ENCODE measurements at regions not wholly inside any gene's neighbourhood (a gene's known extent, or its start where the extent isn't known, plus 50 kb on each side); places are given as distances from the start of the nearest gene placed in this dataset.

DNA sequence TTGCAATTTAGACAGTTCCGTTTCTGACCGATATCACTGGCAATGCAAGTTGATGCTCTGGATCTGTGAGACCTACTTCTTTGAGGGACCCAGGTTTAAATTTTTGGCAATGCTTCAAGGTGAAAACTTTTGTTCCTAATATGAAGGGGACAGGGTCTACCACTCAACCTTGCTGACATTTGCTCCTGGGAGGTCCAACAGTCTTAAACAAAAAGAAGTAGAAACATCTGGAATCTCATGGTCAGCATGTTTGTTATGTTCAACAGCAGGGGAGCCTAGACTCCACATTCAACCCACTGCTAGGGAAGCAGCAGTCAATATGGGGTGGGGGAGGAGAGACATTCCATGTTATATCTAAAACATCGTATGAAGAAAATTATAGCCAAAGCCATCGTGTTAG is 196.4 kb downstream of the SIM1 start:
- no peak for DNase-seq (ENCODE audit: low spot score)

DNA sequence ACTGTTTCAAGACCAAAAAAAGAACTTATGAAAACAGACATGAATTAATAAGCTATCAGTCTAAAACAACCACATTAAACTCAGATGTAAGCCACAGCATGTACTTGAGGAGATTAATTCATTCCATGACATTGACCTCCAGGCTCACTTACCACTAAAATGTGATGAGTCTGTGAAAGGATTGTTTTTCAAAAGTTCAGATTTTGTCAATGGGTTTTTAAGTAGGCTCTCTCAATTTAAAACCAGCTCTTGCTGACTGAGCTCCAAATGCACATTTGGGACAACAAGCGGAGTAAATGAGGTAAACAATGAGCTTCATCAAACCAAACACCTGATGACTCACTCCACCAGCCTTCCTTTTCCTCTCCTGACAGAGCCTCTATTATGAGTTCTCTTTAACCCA is 197.0 kb downstream of the SIM1 start:
- no peak for DNase-seq (ENCODE audit: low spot score)

DNA sequence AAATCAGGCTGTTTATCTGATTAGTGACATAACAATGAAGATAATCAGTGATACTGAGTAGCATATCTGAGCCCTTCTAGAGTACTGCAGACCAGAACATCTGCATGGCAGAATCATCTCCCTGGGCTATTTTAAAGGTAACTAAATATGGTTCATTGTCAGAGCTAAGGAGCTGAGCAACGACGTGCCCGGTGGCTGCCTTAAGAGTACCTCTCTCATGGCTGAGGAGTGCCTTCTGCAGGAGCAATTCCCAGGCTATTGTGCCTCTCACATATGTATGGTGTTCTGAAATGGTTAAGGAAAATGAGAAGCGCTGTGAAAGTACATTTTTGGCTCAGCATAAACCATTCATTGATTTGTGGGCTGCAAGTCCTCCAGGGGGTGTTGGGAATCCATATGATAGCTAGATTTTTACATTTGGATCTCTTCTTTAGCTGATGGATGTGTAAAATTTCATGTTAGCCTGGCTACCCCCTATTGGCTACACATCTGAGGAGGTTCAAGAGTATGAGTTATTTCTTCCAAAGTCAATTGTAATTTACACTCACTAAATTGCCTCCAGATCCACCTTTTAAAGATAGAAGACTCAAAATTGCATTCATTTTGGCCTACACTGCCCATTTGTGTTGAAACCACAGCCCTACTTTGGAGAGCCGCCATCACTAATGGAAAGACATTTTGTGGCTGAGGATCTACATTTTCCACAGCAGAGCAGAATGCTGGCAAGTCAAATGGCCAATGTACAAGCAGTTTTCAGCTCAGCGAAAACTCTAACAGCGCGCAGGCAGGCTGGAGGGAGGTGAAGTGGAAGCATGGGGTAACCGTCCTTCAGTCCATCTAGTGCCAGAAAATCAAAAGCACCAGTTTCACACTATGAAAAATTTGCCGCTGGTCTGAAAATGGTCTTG is 198.0 kb downstream of the SIM1 start:
- DNase-seq (ENCODE audit: low spot score) = no peak

DNA sequence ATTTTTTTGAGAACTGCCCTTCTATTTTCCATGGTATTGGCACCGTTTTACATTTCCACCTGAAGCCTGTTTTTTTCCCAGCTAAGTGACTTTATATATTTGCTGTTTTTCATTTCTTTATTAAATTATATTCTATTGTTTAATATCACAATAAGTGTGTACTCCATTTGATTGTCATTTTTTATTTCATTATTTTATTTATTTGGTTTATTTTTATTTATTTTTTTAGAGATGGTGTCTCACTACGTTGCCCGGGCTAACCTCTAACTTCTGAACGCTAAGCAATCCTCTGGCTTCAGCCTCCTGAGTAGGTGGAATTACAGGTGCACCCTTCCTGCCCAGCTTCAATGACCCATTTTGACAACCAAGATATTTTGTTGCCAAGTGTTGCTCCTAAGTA is 202.6 kb downstream of the SIM1 start:
- DNase-seq (ENCODE audit: low spot score) = no peak

DNA sequence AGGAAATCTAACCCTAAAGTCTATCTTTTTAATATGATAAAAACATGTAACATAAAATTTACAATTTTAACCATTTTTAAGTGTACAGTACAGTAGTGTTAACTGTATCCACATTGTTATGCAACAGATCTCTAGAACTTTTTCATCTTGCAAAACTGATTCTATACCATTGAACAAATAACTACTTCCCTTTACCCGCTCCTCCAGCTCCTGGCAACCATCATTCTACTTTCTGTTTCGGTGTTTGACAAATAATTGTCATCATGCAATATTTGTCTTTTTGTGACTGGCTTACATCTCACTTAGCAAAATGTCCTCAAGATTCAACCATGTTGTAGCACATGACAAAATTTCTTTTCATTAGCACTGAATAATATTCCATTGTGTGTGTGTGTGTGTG is 203.2 kb downstream of the SIM1 start:
- DNase-seq (ENCODE audit: low spot score) = no peak

DNA sequence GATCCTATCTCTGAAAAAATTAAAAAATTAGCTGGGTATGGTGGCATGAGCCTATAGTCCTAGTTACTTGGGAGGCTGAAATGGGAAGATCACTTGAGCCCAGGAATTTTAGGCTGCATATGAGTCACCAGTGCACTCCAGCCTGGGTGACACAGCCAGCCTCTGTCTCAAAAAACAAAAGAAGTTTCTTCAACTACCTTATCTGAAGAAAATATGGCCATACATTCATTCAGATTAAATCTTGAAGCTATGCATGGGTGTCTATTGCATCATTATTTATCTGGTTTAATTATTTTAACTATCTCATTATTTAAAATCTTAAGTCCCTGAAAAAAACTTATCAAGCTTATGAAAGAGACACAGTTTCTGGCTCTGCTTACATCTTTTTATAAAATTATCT is 204.1 kb downstream of the SIM1 start:
- no peak for DNase-seq (ENCODE audit: low spot score)

DNA sequence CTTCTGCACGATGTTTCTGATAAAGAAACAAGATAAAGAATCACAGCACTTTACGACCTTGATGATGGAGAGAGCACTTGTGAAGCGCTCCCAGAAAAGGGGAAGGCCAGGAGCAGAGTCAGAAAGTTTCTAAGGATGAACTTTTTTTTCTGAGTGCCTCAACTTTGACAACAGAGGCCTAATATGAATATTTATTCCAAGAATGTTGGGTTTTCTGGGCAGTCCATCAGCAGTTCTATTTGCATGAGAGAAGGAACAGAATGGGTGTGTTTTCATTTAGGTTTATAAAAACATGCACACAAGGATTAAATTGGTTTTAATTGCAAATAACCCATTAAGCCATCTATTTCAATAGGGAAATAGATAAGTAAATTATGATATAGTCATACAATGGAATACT is 204.9 kb downstream of the SIM1 start:
- no peak for DNase-seq (ENCODE audit: low spot score)

DNA sequence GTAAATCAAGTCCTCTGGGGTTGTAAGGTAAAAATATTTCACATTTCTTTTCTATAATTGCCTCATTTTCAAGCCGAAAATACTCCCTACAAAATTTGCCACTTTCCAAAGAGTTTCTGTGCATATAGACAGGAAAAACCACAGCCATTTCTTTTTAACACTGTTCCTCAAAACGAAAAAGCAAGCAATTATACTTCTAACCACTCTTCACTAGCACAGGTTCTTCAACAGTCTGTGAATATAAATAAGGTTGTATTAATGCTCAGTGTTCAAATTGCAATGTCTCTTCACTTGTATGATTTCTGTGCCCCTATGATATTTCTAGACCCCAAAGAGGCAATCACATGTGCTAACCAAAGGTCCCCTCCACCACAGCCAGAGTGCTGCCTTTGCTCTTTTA is 206.0 kb downstream of the SIM1 start:
- no peak for DNase-seq (ENCODE audit: low spot score)

DNA sequence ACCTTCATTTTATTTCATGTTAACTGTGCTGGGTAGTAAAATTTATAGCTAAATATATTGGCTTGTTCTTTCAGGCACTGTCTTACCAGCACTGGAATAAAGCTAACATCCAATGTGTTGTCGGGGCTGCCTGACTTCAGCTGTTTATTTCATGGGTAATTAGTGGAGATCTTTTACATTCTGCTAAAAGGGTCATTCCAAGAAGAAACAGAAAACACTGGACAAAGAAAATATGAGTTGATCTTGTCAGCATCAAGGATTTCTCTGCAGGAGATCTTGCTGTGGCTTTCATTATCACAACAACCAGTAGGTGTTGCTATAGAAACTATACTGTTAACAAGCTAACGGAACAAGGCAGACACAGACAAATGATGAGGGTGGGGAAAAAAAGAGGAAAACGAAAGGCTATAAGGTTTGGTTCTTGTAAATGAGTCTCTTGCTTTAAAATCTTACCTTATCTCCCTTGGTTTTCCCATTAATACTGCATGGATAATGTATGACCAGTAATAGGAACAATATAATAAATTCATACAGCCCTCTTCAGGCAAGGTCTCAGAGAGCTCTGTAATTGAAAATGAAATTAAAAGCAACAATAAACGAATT is 206.8 kb downstream of the SIM1 start:
- peak; percentile 41 for DNase-seq (ENCODE audit: low spot score)

DNA sequence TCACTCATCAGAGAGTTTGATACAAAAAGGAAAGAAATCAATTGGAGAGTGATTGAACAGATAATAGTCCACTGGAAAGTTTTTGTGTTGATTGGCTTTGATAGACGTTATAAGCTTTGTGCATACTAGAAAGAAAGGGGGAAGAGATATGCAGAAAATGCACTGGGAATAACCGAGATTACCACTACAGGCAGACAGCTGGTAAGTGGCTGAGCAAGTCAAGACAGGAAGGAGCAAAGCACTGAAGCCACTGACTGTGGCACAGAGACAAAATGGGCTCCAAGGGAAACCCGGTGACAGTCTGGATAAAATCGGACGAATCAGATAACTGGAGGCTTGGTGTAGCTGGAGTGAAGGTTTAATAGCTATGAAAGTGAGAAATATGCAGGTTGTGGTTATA is 209.0 kb downstream of the SIM1 start:
- no peak for DNase-seq (ENCODE audit: low spot score)

DNA sequence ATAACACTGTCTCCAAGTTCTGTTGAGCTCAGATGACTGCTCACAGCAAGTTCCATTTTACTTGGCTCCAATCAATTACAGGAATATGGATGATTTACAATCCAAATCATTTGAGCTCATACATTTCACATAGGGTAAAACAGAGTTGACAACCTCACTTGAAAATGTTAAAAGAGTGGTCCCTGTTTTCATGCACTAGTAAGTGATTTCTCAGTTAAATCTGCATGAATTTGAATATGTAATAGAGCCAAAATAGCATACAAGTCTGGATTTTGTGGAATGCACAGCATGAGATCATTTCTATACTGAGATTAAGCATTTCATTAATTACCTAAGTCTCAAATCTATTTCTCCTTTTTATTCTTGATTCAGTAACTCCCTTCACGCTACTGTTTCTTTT is 217.6 kb downstream of the SIM1 start:
- DNase-seq (ENCODE audit: low spot score) = no peak

DNA sequence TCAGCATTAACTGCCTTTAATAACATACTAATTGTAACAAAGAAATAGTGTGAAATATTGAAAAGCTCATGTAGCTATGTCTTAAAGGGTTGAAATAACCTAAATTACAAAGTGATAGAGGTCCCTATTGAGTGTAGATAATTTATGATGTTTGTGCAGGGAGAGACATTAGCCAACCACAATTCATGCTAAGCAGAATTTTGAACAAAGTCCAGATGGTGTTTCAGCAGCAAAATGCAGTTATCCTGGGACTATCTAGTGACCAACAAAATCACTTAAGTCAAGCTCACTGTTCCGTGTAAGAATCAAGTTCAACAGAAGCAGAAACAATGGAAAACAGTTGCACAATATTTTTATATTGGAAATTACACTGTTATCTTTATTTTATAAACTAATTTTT is 218.5 kb downstream of the SIM1 start:
- DNase-seq (ENCODE audit: low spot score) = no peak

DNA sequence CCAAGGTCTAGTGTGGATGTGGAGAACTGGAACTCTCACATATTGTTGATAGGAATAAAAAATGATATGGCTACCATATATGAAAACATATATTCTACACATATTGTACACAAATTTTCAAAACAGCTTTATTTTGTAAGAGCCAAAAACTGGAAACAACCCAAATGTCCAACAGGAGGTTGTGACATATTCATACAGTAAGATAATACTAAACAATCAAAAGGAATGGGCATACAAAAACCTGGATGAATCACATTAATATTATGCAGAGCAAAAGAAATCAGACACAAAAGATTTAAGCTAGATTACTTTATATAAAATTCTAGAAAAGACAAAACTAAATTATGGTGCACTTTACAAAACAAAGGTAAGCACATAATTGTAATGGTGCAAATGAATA is 223.9 kb downstream of the SIM1 start:
- DNase-seq (ENCODE audit: low spot score) = no peak

DNA sequence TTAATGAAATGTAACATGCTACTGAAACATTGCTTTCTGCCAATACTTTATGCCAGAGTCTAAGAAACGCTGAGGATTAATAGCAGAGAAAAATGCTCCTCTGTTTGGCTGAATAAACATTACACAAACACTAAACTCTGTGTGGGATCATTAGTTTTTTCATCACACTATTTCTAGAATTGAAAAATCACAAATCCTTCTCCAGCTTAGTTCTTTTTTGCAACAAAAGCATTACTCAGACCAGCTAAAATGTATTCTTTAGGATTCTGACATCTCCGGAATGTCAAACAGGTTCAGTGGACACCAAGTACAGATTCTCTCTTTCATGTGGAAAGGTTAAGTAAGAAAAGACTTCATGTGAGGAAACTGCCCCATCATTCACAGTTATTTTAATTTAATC is 226.9 kb downstream of the SIM1 start:
- no peak for DNase-seq (ENCODE audit: low spot score)

DNA sequence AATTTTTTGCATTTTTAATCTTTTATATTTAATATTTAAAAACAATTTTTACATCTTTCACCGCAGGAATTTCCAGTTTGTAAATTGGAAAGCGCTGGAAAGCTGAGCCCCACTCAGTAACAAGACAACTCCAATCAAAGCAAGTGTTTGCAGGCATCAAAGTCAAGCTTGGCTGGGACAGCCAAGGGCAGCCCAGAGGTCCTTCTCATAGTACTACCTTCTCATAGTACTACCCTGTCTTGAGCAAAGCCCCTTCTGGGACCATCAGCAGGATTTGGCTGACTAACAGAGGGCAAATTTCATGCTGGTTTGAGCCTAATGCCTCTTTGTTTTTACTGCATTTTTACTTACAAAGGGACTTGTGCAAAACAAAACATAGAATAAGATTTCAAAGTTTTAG is 228.3 kb downstream of the SIM1 start:
- no peak for DNase-seq (ENCODE audit: low spot score)

DNA sequence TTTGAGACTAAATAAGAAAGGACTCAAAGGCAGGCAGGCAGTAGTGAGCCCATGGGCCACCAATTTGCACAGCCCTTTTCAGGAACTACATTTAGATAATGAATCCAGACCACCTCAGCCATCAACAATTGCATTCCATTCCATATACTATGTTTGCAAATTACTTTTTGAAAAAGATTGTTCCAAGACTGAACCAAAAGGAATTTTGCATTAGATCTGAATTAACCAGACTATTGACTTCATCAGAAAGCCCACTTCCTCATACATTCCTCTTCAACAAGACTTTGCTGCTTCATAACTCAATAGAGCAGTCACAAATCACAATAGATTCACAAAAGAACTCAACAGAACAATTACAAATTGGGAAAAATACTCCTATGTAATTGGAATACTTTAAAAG is 229.1 kb downstream of the SIM1 start:
- no peak for DNase-seq (ENCODE audit: low spot score)

DNA sequence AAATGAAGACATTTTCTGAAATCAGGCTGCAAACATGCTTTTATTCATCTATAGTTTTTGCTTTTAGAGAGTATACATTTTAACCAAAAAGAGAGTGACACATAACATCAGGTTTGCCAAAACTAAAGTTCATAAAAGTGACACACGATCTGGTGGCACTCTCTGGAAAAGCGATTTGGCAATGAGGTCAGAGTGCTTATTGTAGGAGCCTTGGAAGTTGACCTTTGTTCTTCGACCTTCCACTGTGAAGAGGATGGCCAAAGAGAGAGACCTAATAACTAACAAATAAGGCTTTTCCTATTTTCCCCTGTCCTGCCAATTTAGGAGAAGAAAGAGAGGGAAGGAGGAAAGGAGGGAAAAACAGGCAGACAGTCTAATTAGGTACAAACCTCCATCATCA is 230.1 kb downstream of the SIM1 start:
- no peak for DNase-seq (ENCODE audit: low spot score)

DNA sequence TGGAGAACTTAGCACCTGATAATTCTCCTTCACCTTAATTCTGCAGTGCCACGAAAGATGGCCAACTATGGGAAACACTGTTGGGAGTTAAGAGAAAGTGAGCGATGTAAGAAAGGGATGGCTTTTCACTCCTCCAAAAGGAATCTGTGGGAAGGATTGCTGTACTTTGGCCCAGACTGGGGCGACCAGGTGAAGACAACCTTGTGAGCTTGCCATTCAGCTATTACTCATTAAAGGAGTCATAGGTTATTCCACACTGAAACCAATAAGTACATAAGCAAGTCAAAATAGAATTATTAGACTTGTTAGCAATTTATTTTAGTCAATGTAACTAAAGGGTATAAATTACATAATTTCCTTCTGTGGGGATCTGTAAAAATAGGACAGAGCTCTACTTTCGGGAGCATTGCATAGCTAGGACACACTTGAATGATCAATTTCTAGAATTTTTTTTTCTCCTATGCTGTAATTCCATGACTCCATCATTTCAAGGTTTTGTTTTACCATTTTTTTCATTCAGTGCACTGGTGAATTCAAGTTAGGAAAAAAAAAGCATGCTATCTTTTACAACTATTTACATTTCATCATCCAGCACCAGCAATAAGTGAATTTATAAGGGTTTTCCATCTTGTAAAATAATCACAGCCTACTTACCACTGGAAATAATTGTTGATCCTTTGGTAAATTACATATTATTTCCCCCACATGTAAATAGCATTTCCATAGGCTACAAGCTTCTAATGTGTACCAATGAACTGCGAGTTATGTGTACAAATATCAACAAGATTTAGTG is 231.7 kb downstream of the SIM1 start:
- no peak for DNase-seq (ENCODE audit: low spot score)

DNA sequence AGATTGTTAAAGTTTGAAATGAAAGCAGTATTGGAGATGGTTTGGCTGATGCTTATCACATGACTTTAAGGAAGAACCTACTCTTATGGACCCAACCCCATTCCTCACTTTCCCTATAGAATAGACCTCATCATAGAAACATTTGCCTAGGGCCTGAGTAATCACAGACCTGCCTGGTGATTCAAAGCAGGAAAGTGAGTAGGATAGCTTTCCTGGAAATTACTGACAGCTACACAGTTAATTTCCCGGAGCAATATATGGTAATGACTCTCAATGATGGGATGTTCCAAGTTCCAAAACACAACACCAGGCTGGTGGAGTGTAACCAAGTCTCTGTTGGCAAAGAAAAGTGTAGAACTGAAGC is 233.8 kb downstream of the SIM1 start:
- DNase-seq (ENCODE audit: low spot score) = no peak

DNA sequence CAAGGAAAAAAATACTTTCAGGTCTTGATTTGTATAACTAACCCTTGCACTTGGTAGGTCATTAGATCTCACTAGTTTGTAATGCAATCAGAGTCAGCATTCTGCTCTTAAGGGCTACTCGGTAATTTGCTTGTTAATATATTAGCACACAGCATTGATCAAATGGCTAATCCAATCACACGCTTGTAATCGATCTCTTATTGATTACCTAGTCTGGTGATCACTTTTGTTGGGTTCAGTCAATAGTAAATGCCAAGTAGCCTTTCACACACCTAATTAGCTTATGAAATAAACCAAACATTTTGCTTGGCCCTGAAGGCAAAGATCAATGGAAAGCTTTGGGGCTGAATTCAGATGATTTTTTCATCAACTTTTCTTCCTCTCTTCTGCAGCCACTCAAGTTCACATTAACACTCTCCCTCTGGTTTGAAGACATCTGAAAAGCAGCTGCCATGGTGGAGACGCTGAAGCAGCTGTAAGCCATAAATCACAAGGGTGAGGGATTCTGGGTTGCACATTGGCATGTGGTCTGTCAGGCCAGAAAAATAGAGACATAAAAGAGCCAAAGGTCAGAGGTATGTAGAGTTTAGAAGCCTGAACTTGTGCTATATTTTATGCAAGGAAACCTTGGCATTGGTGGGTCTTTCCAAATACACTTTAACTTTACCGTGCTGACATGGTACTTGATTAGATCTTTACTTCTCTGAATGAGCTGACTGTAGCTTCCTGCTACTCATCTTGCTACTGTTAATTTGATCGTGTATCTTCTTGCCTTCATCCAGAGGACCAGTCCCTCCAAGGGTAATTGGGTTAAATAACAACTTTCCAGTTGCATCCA is 234.4 kb downstream of the SIM1 start:
- DNase-seq (ENCODE audit: low spot score) = no peak

DNA sequence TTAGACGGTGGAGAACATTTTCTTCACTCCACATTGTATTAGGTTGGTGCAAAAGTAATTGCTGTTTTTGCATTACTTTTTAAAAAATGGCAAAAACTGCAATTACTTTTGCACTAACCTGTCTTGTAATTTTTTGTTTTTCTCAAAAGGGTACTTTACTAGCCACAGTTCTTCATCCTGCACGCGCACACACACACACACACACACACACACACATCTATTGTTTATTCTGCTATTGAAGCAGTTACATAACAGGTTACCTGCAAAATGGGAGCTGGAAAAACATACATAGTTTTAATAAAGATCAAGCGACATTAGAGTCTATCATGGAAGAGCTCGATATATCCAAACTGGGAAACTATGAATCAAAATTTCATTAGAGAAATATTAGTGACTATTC is 235.2 kb downstream of the SIM1 start:
- no peak for DNase-seq (ENCODE audit: low spot score)

Measured in HT-29 (cell line).